GM12864 (cell line): ENCODE measurements at regions not wholly inside any gene's neighbourhood (a gene's known extent, or its start where the extent isn't known, plus 50 kb on each side); places are given as distances from the start of the nearest gene placed in this dataset.

Experiments
- DNase-seq: peaks from one replicate; pipeline ENCODE4 v3.0.0-alpha.2; 2011; ENCODE audit warnings: low read depth
- H3K4me3 ChIP-seq: 2 replicates; pipeline ENCODE4 v1.5.1; 2011; ENCODE audit warnings: mild to moderate bottlenecking, low read depth, low read length, control low read depth
- TF ChIP-seq, protein P1 (sequence below): IDR thresholded peaks from 2 replicates; pipeline ENCODE4 v1.5.1; 2011; ENCODE audit warnings: low read depth, mild to moderate bottlenecking, moderate library complexity, low read length, control low read depth, inconsistent platforms; ENCODE audit errors: missing control alignments

DNA sequence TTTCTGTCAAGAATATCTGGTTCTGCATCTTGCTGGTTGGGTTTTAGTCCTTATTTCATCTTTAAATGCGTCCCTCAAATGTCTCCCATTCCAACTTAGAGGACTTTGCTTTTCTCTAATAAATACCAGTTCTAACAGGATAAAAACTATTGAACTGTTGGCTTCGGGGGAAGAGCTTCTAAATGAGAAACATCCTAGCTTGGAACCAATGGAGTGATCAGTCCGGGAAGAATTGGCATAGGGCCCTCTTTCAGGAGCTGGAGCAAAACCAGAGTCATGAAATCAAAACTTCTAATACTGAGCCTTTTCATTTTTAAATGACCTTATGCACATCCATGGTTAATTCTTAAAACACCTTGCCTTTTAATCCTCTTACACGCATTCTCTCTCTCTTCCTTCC is 401.6 kb upstream of the SMIM21 start:
- TF ChIP-seq, protein P1, sequence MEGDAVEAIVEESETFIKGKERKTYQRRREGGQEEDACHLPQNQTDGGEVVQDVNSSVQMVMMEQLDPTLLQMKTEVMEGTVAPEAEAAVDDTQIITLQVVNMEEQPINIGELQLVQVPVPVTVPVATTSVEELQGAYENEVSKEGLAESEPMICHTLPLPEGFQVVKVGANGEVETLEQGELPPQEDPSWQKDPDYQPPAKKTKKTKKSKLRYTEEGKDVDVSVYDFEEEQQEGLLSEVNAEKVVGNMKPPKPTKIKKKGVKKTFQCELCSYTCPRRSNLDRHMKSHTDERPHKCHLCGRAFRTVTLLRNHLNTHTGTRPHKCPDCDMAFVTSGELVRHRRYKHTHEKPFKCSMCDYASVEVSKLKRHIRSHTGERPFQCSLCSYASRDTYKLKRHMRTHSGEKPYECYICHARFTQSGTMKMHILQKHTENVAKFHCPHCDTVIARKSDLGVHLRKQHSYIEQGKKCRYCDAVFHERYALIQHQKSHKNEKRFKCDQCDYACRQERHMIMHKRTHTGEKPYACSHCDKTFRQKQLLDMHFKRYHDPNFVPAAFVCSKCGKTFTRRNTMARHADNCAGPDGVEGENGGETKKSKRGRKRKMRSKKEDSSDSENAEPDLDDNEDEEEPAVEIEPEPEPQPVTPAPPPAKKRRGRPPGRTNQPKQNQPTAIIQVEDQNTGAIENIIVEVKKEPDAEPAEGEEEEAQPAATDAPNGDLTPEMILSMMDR = no peak
- H3K4me3 ChIP-seq = no peak overlapping the region
- no peak for DNase-seq

- TF ChIP-seq, protein P1 = no peak
- no peak overlapping the region for H3K4me3 ChIP-seq
- DNase-seq = no peak
These were observed 400.9 kb upstream of the SMIM21 start for GRCh38 chr18:75828379-75828778.

- TF ChIP-seq, protein P1 = no peak
- no peak for DNase-seq
- no peak overlapping the region for H3K4me3 ChIP-seq
These were observed 400.3 kb upstream of the SMIM21 start for GRCh38 chr18:75827751-75828287.

DNA sequence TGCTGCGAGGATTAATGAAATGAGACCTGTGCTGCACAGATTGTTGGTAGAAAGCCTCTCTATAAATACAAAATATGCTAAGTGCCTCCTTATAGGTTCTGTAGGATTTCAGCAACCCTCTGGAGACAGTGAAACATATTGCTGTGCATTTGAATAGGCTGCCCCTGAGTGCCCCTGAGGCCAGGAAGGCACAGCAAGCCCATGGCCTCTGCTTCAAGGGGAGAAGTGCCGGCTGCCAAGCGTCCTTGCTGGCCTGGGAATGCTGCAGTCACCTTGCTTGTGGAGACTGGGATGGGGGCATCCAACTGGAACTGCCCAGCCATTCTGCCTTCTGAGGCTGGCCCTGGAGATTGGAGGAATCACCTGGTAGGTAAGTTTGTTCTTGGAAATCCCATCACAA is 397.2 kb upstream of the SMIM21 start:
- TF ChIP-seq, protein P1 = no peak
- no peak overlapping the region for H3K4me3 ChIP-seq
- DNase-seq = no peak

DNA sequence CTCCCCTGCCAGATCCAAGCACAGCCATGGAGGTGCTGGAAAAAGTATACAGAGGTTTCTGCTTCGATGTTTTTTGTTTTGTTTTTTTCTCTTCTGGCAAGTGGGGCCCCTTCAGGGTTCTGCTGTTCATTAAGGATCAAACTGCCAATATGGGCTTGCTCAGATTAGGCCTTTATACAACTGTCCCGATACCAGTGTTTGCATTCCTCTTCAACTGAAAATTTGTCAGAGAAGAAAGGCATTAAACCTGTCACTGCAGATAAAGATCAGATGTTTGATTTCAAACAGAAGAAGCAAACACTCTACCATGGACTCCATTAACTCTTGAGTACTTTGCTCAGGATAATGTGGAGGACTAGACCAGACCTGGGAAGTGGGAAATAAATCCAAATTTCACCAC is 396.0 kb upstream of the SMIM21 start:
- no peak for DNase-seq
- TF ChIP-seq, protein P1 = no peak
- H3K4me3 ChIP-seq = no peak overlapping the region

GRCh38 chr18:75818383-75818782 is 390.9 kb upstream of the SMIM21 start:
- no peak for DNase-seq
- TF ChIP-seq, protein P1 = no peak

DNA sequence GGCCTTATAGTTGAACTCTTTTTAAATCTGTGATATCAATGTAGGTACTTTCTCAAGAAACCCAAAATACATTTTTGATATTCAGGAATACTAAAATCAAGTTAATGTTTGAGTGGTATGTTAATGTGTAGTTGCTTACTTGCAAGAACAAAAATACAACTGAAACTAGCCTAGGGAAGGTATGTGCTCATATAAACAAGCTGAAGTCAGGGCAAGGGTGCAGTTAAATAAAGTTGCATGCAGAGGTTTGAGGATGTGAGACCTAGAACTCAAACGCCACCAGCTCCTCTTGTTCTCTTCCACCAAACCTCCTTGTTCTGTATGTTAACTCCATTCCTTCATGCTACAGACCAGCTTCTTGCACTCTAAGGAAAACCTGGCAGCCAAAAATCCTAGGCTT is 388.3 kb upstream of the SMIM21 start:
- TF ChIP-seq, protein P1 = no peak
- H3K4me3 ChIP-seq = no peak overlapping the region
- no peak for DNase-seq

More at GRCh38 chr18:75818383-75818782, 390.9 kb upstream of the SMIM21 start:
- H3K4me3 ChIP-seq = no peak overlapping the region
